Astrocyte (in vitro differentiated cells and primary cell): ENCODE measurements at regions not wholly inside any gene's neighbourhood (a gene's known extent, or its start where the extent isn't known, plus 50 kb on each side); places are given as distances from the start of the nearest gene placed in this dataset.
A peak's percentile ranks its signal among the peaks of the same experiment; 100 is the strongest.

ENCODE experiments used
- DNase-seq: peaks from one replicate; pipeline ENCODE4 v3.0.0-alpha.2; 2010; ENCODE audit warnings: low read depth
- FAIRE-seq: peaks from 2 replicates; lab custom pipeline; 2011; peaks lifted over from hg19 to GRCh38; lab: Jason Lieb, UNC
- H2AFZ ChIP-seq: 2 replicates; pipeline ENCODE4 v1.6.0; 2012; ENCODE audit warnings: low read depth, low read length, inconsistent platforms
- H3K27ac ChIP-seq: 2 replicates; pipeline ENCODE4 v1.5.1; 2011; ENCODE audit warnings: low read depth, low read length, inconsistent platforms
- H3K27me3 ChIP-seq: 2 replicates; pipeline ENCODE4 v1.6.0; 2011; ENCODE audit warnings: low read length, inconsistent platforms; ENCODE audit not compliant: insufficient read depth
- H3K36me3 ChIP-seq: 2 replicates; pipeline ENCODE4 v1.5.1; 2011; ENCODE audit warnings: low read length, inconsistent platforms; ENCODE audit not compliant: insufficient read depth
- H3K4me1 ChIP-seq: 2 replicates; pipeline ENCODE4 v1.5.1; 2011; ENCODE audit warnings: low read length, inconsistent platforms; ENCODE audit not compliant: insufficient read depth
- H3K4me2 ChIP-seq: 2 replicates; pipeline ENCODE4 v1.6.0; 2012; ENCODE audit warnings: low read length, inconsistent platforms
- H3K4me3 ChIP-seq: 2 replicates; pipeline ENCODE4 v1.5.1; 2011; ENCODE audit warnings: low read depth, mild to moderate bottlenecking, low read length, inconsistent platforms; ENCODE audit not compliant: insufficient read depth
- H3K79me2 ChIP-seq: 2 replicates; pipeline ENCODE4 v1.6.0; 2012; ENCODE audit warnings: mild to moderate bottlenecking, low read length, inconsistent platforms; ENCODE audit not compliant: insufficient read depth
- H3K9ac ChIP-seq: 2 replicates; pipeline ENCODE4 v1.6.0; 2012; ENCODE audit warnings: mild to moderate bottlenecking, low read length, inconsistent platforms
- H3K9me3 ChIP-seq: 2 replicates; pipeline ENCODE4 v1.5.1; 2012; ENCODE audit warnings: low read depth, mild to moderate bottlenecking, low read length, inconsistent platforms; ENCODE audit not compliant: insufficient read depth
- H4K20me1 ChIP-seq: 2 replicates; pipeline ENCODE4 v1.6.0; 2012; ENCODE audit warnings: low read length, inconsistent platforms; ENCODE audit not compliant: insufficient read depth
- H3K27ac Mint-ChIP-seq: one replicate; pipeline ENCODE4 v1.8.0; 2021; ENCODE audit warnings: mild to moderate bottlenecking, mixed read lengths; ENCODE audit not compliant: unreplicated experiment
- H3K27me3 Mint-ChIP-seq: one replicate; pipeline ENCODE4 v1.8.0; 2021; ENCODE audit warnings: low read depth, mixed read lengths; ENCODE audit not compliant: unreplicated experiment
- H3K36me3 Mint-ChIP-seq: one replicate; pipeline ENCODE4 v1.8.0; 2021; ENCODE audit warnings: low read depth, mixed read lengths; ENCODE audit not compliant: unreplicated experiment
- H3K4me1 Mint-ChIP-seq: one replicate; pipeline ENCODE4 v1.8.0; 2021; ENCODE audit warnings: low read depth, mixed read lengths; ENCODE audit not compliant: unreplicated experiment
- H3K4me3 Mint-ChIP-seq: one replicate; pipeline ENCODE4 v1.8.0; 2021; ENCODE audit warnings: mild to moderate bottlenecking, moderate library complexity, mixed read lengths; ENCODE audit not compliant: unreplicated experiment
- H3K9me3 Mint-ChIP-seq: one replicate; pipeline ENCODE4 v1.8.0; 2021; ENCODE audit warnings: mild to moderate bottlenecking, mixed read lengths; ENCODE audit not compliant: unreplicated experiment
- EZH2 ChIP-seq: IDR thresholded peaks from 2 replicates; pipeline ENCODE4 v1.6.1; 2012; ENCODE audit warnings: mild to moderate bottlenecking, low read length, inconsistent platforms; ENCODE audit not compliant: insufficient read depth
- TF ChIP-seq, protein P1 (sequence below): IDR thresholded peaks from 2 replicates; pipeline ENCODE4 v1.5.1; 2011; ENCODE audit warnings: low read depth, mild to moderate bottlenecking, inconsistent platforms, low read length, moderate library complexity; ENCODE audit not compliant: insufficient read depth

DNA sequence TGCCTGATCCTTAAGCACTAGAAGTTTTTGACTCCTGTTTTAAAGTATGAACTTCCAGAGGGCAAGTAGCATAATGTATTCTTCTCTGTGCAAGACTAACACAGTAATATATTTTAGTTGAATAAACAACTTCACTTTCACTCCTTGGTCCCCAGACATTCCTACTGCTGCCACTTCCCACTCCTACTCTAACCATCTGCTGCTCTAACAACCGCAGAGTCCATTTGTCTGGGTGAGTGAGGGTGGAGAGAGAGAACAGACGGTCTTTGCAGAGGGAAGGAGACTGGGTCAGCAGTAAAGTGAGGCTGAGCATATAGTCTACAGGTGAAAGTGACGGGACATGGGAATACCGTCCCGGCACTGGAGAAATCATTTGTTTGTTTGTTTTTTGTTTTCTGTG, 301.0 kb upstream of the SLCO3A1 start:
- no peak overlapping the region for H3K4me3 ChIP-seq
- H3K27me3 ChIP-seq: no peaks in the 10 kb centered on the region
- H3K4me1 ChIP-seq: no peaks in the 10 kb centered on the region
- peak; percentile 41 for DNase-seq
- no peak overlapping the region for H3K4me2 ChIP-seq
- no peak overlapping the region for H3K9ac ChIP-seq
- H3K27ac ChIP-seq: no peak overlapping the region
- no peaks in the 10 kb centered on the region for H3K79me2 ChIP-seq
- Mint-ChIP-seq H3K27ac (no peak overlapping the region), H3K27me3 (peaks cover 3% of the 10 kb centered on the region), H3K4me3 (no peak overlapping the region), H3K36me3 (no peaks in the 10 kb centered on the region), H3K4me1 (peaks cover 6% of the 10 kb centered on the region), H3K9me3 (peaks cover 4% of the 10 kb centered on the region)
- H3K9me3 ChIP-seq: no peaks in the 10 kb centered on the region
- no peak overlapping the region for H2AFZ ChIP-seq
- no peak for TF ChIP-seq EZH2
- TF ChIP-seq, protein P1, sequence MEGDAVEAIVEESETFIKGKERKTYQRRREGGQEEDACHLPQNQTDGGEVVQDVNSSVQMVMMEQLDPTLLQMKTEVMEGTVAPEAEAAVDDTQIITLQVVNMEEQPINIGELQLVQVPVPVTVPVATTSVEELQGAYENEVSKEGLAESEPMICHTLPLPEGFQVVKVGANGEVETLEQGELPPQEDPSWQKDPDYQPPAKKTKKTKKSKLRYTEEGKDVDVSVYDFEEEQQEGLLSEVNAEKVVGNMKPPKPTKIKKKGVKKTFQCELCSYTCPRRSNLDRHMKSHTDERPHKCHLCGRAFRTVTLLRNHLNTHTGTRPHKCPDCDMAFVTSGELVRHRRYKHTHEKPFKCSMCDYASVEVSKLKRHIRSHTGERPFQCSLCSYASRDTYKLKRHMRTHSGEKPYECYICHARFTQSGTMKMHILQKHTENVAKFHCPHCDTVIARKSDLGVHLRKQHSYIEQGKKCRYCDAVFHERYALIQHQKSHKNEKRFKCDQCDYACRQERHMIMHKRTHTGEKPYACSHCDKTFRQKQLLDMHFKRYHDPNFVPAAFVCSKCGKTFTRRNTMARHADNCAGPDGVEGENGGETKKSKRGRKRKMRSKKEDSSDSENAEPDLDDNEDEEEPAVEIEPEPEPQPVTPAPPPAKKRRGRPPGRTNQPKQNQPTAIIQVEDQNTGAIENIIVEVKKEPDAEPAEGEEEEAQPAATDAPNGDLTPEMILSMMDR: no peak
- H3K36me3 ChIP-seq: no peaks in the 10 kb centered on the region
- no peak for FAIRE-seq
- H4K20me1 ChIP-seq: no peaks in the 10 kb centered on the region

DNA sequence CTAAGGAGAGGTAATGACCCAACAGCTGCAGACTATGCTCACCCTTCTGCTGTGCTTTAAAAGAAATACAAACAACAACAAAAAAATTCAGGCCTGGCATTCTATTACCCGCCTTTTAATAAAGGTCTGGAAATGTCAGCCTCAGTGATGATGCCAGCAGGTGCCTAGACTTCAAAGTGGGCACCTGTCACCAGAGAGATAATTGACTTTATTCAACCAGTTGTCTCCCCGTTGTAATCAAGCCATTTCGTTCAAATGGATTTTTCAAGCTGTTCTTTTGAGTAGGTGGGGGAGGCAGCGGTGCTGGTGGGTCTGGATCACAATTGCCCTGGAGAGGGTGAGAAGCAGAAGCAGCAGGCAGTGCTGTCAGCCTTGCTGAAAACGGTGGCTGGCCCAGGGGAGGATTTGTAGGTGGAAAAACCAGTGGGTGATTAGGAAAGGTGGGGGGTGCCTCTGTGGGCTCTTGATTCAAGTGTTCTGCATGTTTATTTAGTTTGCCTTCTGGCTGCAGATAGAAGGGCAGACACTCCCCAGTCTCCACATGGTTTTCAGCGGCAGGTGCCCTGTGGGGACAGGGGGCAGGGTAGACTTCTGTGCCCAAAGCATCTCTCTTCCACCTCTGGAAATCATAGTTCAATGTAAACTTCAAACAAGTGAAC, 300.2 kb upstream of the SLCO3A1 start:
- Histone ChIP-seq H2AFZ (no peak overlapping the region), H3K79me2 (no peaks in the 10 kb centered on the region), H3K36me3 (no peaks in the 10 kb centered on the region), H3K4me3 (no peak overlapping the region), H3K9me3 (no peaks in the 10 kb centered on the region), H3K9ac (no peak overlapping the region), H3K27me3 (no peaks in the 10 kb centered on the region), H4K20me1 (no peaks in the 10 kb centered on the region), H3K4me2 (no peak overlapping the region), H3K4me1 (no peaks in the 10 kb centered on the region), H3K27ac (no peak overlapping the region)
- peaks cover 3% of the 10 kb centered on the region for H3K27me3 Mint-ChIP-seq
- peaks cover 6% of the 10 kb centered on the region for H3K4me1 Mint-ChIP-seq
- no peaks in the 10 kb centered on the region for H3K36me3 Mint-ChIP-seq
- FAIRE-seq (no peak), DNase-seq (no peak)
- peak overlapping the region; percentile 50 for H3K27ac Mint-ChIP-seq
- no peak overlapping the region for H3K4me3 Mint-ChIP-seq
- H3K9me3 Mint-ChIP-seq: peaks cover 4% of the 10 kb centered on the region
- TF ChIP-seq, protein P1: no peak
- no peak for TF ChIP-seq EZH2

DNA sequence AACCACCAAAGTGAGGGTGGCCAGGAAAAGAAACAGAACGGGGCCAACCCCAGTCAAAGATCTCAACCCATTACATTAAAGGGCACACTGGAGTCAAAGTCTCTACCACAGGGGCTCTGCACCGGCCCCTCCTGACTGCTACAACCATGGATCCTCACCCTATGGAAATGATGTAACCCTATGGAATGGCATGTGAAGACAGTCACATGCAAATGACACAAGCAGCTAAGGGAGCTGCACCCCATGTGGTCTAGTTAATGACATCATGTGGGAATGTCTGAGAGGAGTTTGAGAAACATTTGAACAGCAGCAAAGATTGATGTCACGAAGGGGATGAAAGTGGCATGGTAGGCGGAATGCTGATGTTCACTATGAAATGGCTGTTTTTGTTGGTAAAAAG, 298.2 kb upstream of the SLCO3A1 start:
- H3K27ac Mint-ChIP-seq: peak overlapping the region; percentile 12

More for the DNA sequence above, 298.2 kb upstream of the SLCO3A1 start:
- H3K4me1 ChIP-seq: no peaks in the 10 kb centered on the region
- no peaks in the 10 kb centered on the region for H3K36me3 Mint-ChIP-seq
- no peaks in the 10 kb centered on the region for H3K9me3 ChIP-seq
- peaks cover 3% of the 10 kb centered on the region for H3K27me3 Mint-ChIP-seq
- H3K4me2 ChIP-seq: no peak overlapping the region
- H3K4me3 Mint-ChIP-seq: no peak overlapping the region
- H3K79me2 ChIP-seq: no peaks in the 10 kb centered on the region
- no peak for DNase-seq
- no peak for FAIRE-seq
- H3K9ac ChIP-seq: no peak overlapping the region
- no peaks in the 10 kb centered on the region for H3K27me3 ChIP-seq
- peaks cover 4% of the 10 kb centered on the region for H3K9me3 Mint-ChIP-seq
- TF ChIP-seq EZH2: no peak
- TF ChIP-seq, protein P1: no peak
- no peaks in the 10 kb centered on the region for H4K20me1 ChIP-seq
- no peak overlapping the region for H2AFZ ChIP-seq
- no peak overlapping the region for H3K27ac ChIP-seq
- no peak overlapping the region for H3K4me3 ChIP-seq
- H3K36me3 ChIP-seq: no peaks in the 10 kb centered on the region
- peaks cover 6% of the 10 kb centered on the region for H3K4me1 Mint-ChIP-seq
